ENCODE measurements at regions not wholly inside any gene's neighbourhood (a gene's known extent, or its start where the extent isn't known, plus 50 kb on each side); places are given as distances from the start of the nearest gene placed in this dataset.

GRCh38 chr2:182530636-182531035, 103.8 kb upstream of the PDE1A start:
- intact Hi-C loops (cut with DNase I): no loop called here
- DNase-seq (no peak), ATAC-seq (no peak)
- no peaks in the 10 kb centered on the region for H3K27me3 ChIP-seq
- H3K36me3 ChIP-seq: no peaks in the 10 kb centered on the region
- no peak overlapping the region for H3K27ac ChIP-seq
- no peak overlapping the region for H3K4me3 ChIP-seq
- no peaks in the 10 kb centered on the region for H3K9me3 ChIP-seq
- TF ChIP-seq CTCF (IDR thresholded peaks at IDR 0.05) (no peak), POLR2A (IDR thresholded peaks at IDR 0.05) (no peak)
- H3K4me1 ChIP-seq: no peaks in the 10 kb centered on the region

GRCh38 chr2:182540252-182540651, 113.4 kb upstream of the PDE1A start:
- Histone ChIP-seq H3K4me3 (no peak overlapping the region), H3K9me3 (no peaks in the 10 kb centered on the region), H3K27ac (no peak overlapping the region), H3K27me3 (no peaks in the 10 kb centered on the region), H3K4me1 (peaks cover 0 to 11% (median 0%) of the 10 kb centered on the region in 12 donors), H3K36me3 (no peaks in the 10 kb centered on the region)
- peak; percentile 29 to 39 (median 36) for ATAC-seq
- intact Hi-C loops (cut with DNase I): no loop called here
- WGBS, 4 donors: 59 to 82% (median 70%) methylated on average over 1 of the region's 1 CpG
- TF ChIP-seq POLR2A (IDR thresholded peaks at IDR 0.05) (no peak), CTCF (IDR thresholded peaks at IDR 0.05) (no peak)
- no peak for DNase-seq

- Histone ChIP-seq H3K36me3 (no peaks in the 10 kb centered on the region), H3K9me3 (no peaks in the 10 kb centered on the region), H3K27ac (no peak overlapping the region), H3K27me3 (no peaks in the 10 kb centered on the region), H3K4me1 (peaks cover 0 to 11% (median 2%) of the 10 kb centered on the region in 12 donors), H3K4me3 (no peak overlapping the region)
- intact Hi-C loops (cut with DNase I): no loop called here
- DNase-seq (no peak), ATAC-seq (no peak)
- no peak for TF ChIP-seq POLR2A (IDR thresholded peaks at IDR 0.05)
- TF ChIP-seq CTCF (IDR thresholded peaks at IDR 0.05): no peak
Observed at GRCh38 chr2:182541268-182541667, 114.4 kb upstream of the PDE1A start.

GRCh38 chr2:182542501-182543258, 115.8 kb upstream of the PDE1A start:
- H3K36me3 ChIP-seq: no peaks in the 10 kb centered on the region
- peak overlapping the region in 3 of 12 donors; percentile 27 to 63 (median 29) for H3K27ac ChIP-seq
- H3K27me3 ChIP-seq: no peaks in the 10 kb centered on the region
- peaks cover 0 to 13% (median 2%) of the 10 kb centered on the region in 12 donors for H3K4me1 ChIP-seq
- no peak for TF ChIP-seq POLR2A (IDR thresholded peaks at IDR 0.05)
- no peak for TF ChIP-seq CTCF (IDR thresholded peaks at IDR 0.05)
- 49 to 63% (median 55%) methylated on average over 6 of the region's 6 CpGs for WGBS, 4 donors
- intact Hi-C loops (cut with DNase I): no loop called here
- no peaks in the 10 kb centered on the region for H3K9me3 ChIP-seq
- no peak overlapping the region for H3K4me3 ChIP-seq
- ATAC-seq (peak; percentile 41 to 80 (median 60)), DNase-seq (no peak)
